ENCODE measurements at regions not wholly inside any gene's neighbourhood (a gene's known extent, or its start where the extent isn't known, plus 50 kb on each side); places are given as distances from the start of the nearest gene placed in this dataset.

GRCh38 chr5:36755920-36756488, 120.6 kb upstream of the NIPBL start:
- DNase-seq = no peak
- Histone ChIP-seq H3K27ac (no peak overlapping the region), H3K9me3 (replicated peaks in 1 of 3) (no peaks in the 10 kb centered on the region), H3K4me3 (no peak overlapping the region), H3K36me3 (replicated peaks in 1 of 2) (no peaks in the 10 kb centered on the region), H3K27me3 (peaks cover 3% of the 10 kb centered on the region), H3K4me1 (replicated peaks in 1 of 2) (no peaks in the 10 kb centered on the region)
- intact Hi-C loops (cut with DNase I) = no loop called here
- WGBS, 4 donors = 68 to 79% (median 77%) methylated on average over 1 of the region's 1 CpG
- TF ChIP-seq CTCF (IDR thresholded peaks at IDR 0.05) (no peak), POLR2A (IDR thresholded peaks at IDR 0.05) (no peak)

GRCh38 chr5:36756848-36757247, 119.7 kb upstream of the NIPBL start:
- Histone ChIP-seq H3K4me3 (no peak overlapping the region), H3K36me3 (replicated peaks in 1 of 2) (no peaks in the 10 kb centered on the region), H3K27me3 (peaks cover 3% of the 10 kb centered on the region), H3K9me3 (replicated peaks in 1 of 3) (no peaks in the 10 kb centered on the region), H3K27ac (no peak overlapping the region), H3K4me1 (replicated peaks in 1 of 2) (no peaks in the 10 kb centered on the region)
- no peak for TF ChIP-seq POLR2A (IDR thresholded peaks at IDR 0.05)
- no peak for TF ChIP-seq CTCF (IDR thresholded peaks at IDR 0.05)
- intact Hi-C loops (cut with DNase I) = no loop called here
- 86 to 96% (median 90%) methylated on average over 2 of the region's 2 CpGs for WGBS, 4 donors
- no peak for DNase-seq

- DNase-seq = no peak
- intact Hi-C loops (cut with DNase I) = no loop called here
- no peak overlapping the region for H3K27ac ChIP-seq
- no peaks in the 10 kb centered on the region for H3K9me3 ChIP-seq (replicated peaks in 1 of 3)
- no peaks in the 10 kb centered on the region for H3K4me1 ChIP-seq (replicated peaks in 1 of 2)
- TF ChIP-seq CTCF (IDR thresholded peaks at IDR 0.05) (no peak), POLR2A (IDR thresholded peaks at IDR 0.05) (no peak)
- H3K4me3 ChIP-seq = no peak overlapping the region
- H3K36me3 ChIP-seq (replicated peaks in 1 of 2) = no peaks in the 10 kb centered on the region
- 75 to 97% (median 89%) methylated on average over 1 of the region's 1 CpG for WGBS, 4 donors
- peaks cover 3% of the 10 kb centered on the region for H3K27me3 ChIP-seq
Observed at GRCh38 chr5:36759117-36759516, 117.5 kb upstream of the NIPBL start.

- Histone ChIP-seq H3K4me1 (replicated peaks in 1 of 2) (no peaks in the 10 kb centered on the region), H3K9me3 (replicated peaks in 1 of 3) (no peaks in the 10 kb centered on the region), H3K36me3 (replicated peaks in 1 of 2) (no peaks in the 10 kb centered on the region), H3K4me3 (no peak overlapping the region), H3K27ac (no peak overlapping the region), H3K27me3 (no peaks in the 10 kb centered on the region)
- intact Hi-C loops (cut with DNase I) = no loop called here
- WGBS, 4 donors = 65 to 81% (median 70%) methylated on average over 7 of the region's 7 CpGs
- no peak for DNase-seq
- no peak for TF ChIP-seq CTCF (IDR thresholded peaks at IDR 0.05)
- TF ChIP-seq POLR2A (IDR thresholded peaks at IDR 0.05) = no peak
Observed at GRCh38 chr5:36763454-36763853, 113.1 kb upstream of the NIPBL start.

All from adrenal gland (tissue), 9 donors.